ENCODE measurements at regions not wholly inside any gene's neighbourhood (a gene's known extent, or its start where the extent isn't known, plus 50 kb on each side); places are given as distances from the start of the nearest gene placed in this dataset.

GRCh38 chr3:124092811-124093210 lies 100.9 kb upstream of the ROPN1 start:
- Histone ChIP-seq H3K4me3 (ENCODE audit: low read length) (no peak overlapping the region), H3K36me3 (ENCODE audit: insufficient read depth, low read length) (no peaks in the 10 kb centered on the region), H3K9ac (ENCODE audit: low read depth, low read length) (no peak overlapping the region), H3K9me3 (ENCODE audit: insufficient read depth, low read depth, low read length) (no peaks in the 10 kb centered on the region), H3K27me3 (ENCODE audit: insufficient read depth, low read length) (no peaks in the 10 kb centered on the region), H3K27ac (ENCODE audit: low read depth, low read length) (no peak overlapping the region), H3K4me1 (ENCODE audit: insufficient read depth, low read length) (0 out of 2 replicates have a peak, but pooled peaks cover 4% of the 10 kb centered on the region)
- 85% methylated on average over 7 of the region's 8 CpGs for WGBS

GRCh38 chr3:124094496-124094895 lies 102.6 kb upstream of the ROPN1 start:
- no peaks in the 10 kb centered on the region for H3K27me3 ChIP-seq (ENCODE audit: insufficient read depth, low read length)
- H3K4me1 ChIP-seq (ENCODE audit: insufficient read depth, low read length) = 0 out of 2 replicates have a peak, but pooled peaks cover 4% of the 10 kb centered on the region
- no peak overlapping the region for H3K4me3 ChIP-seq (ENCODE audit: low read length)
- H3K9ac ChIP-seq (ENCODE audit: low read depth, low read length) = no peak overlapping the region
- WGBS = 93% methylated on average over 20 of the region's 20 CpGs
- no peak overlapping the region for H3K27ac ChIP-seq (ENCODE audit: low read depth, low read length)
- H3K9me3 ChIP-seq (ENCODE audit: insufficient read depth, low read depth, low read length) = no peaks in the 10 kb centered on the region
- H3K36me3 ChIP-seq (ENCODE audit: insufficient read depth, low read length) = no peaks in the 10 kb centered on the region

GRCh38 chr3:124097362-124098131 lies 105.6 kb upstream of the ROPN1 start:
- H3K27me3 ChIP-seq (ENCODE audit: insufficient read depth, low read length) = no peaks in the 10 kb centered on the region
- H3K4me1 ChIP-seq (ENCODE audit: insufficient read depth, low read length) = 0 out of 2 replicates have a peak, but pooled peaks cover 4% of the 10 kb centered on the region
- H3K27ac ChIP-seq (ENCODE audit: low read depth, low read length) = no peak overlapping the region
- H3K36me3 ChIP-seq (ENCODE audit: insufficient read depth, low read length) = no peaks in the 10 kb centered on the region
- H3K4me3 ChIP-seq (ENCODE audit: low read length) = no peak overlapping the region
- no peaks in the 10 kb centered on the region for H3K9me3 ChIP-seq (ENCODE audit: insufficient read depth, low read depth, low read length)
- WGBS = 84% methylated on average over 4 of the region's 5 CpGs
- H3K9ac ChIP-seq (ENCODE audit: low read depth, low read length) = no peak overlapping the region

DNA sequence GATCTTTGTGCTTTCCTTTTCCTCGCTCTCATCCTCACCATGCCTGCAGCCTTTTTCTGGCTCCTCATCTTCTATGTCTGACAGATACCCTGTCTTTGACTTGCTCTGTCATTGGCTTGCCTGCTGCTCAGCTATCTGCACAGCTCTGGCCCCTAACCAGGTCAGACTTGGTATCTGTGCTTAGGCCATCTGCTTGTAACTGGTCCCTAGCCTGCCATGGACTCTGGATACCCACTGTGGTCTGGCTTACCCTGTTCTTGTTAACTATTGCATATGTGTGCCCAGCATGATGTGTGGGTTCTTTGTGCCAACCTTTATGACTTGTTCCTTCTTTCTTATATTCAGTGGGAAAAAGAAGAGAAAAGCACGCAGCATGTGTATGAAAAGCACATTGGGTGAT lies 109.7 kb upstream of the ROPN1 start:
- H3K9ac ChIP-seq (ENCODE audit: low read depth, low read length) = no peak overlapping the region
- no peaks in the 10 kb centered on the region for H3K36me3 ChIP-seq (ENCODE audit: insufficient read depth, low read length)
- no peak overlapping the region for H3K4me3 ChIP-seq (ENCODE audit: low read length)
- no peaks in the 10 kb centered on the region for H3K4me1 ChIP-seq (ENCODE audit: insufficient read depth, low read length)
- WGBS = 97% methylated on average over 2 of the region's 2 CpGs
- no peaks in the 10 kb centered on the region for H3K9me3 ChIP-seq (ENCODE audit: insufficient read depth, low read depth, low read length)
- no peaks in the 10 kb centered on the region for H3K27me3 ChIP-seq (ENCODE audit: insufficient read depth, low read length)
- no peak overlapping the region for H3K27ac ChIP-seq (ENCODE audit: low read depth, low read length)

DNA sequence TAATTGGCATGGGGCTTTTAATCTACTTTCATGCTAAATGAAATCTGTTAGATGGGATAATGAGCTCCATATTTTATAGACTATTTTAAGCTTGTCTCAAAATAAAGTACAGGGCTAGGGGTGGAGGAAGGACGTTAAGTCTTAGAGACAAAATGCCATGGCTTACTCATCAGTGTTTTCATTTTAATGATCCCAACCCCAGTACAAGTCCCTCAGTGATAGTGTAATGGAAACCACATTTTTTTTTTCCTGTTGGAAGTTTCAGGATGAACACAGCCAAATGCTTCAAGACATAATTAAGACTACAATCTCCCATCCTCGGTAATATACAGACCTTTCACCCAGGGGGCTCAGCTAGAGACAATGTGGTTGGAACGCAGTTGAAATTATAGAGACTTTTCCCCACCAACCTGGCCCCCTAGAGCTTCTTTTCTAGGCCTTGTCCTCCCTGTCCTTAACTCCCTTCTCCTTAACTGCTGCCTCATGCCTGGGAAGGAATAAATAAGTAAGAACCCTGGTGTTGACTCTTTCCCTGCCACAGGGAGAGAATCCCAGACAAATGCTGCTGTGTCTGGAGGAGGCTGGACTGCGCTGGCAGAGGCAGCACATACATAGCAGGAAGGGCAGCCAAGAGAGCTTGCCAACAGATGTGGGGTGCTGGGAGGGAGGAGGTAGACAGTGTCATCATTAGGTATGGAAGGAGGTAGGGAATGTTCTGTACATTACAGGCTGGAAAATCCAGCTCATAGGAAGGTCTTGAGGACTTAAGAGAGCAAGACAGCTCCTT lies 115.4 kb upstream of the ROPN1 start:
- no peaks in the 10 kb centered on the region for H3K9me3 ChIP-seq (ENCODE audit: insufficient read depth, low read depth, low read length)
- no peaks in the 10 kb centered on the region for H3K27me3 ChIP-seq (ENCODE audit: insufficient read depth, low read length)
- no peak overlapping the region for H3K27ac ChIP-seq (ENCODE audit: low read depth, low read length)
- H3K36me3 ChIP-seq (ENCODE audit: insufficient read depth, low read length) = no peaks in the 10 kb centered on the region
- no peak overlapping the region for H3K9ac ChIP-seq (ENCODE audit: low read depth, low read length)
- no peak overlapping the region for H3K4me3 ChIP-seq (ENCODE audit: low read length)
- WGBS = 96% methylated on average over 3 of the region's 4 CpGs
- no peaks in the 10 kb centered on the region for H3K4me1 ChIP-seq (ENCODE audit: insufficient read depth, low read length)

DNA sequence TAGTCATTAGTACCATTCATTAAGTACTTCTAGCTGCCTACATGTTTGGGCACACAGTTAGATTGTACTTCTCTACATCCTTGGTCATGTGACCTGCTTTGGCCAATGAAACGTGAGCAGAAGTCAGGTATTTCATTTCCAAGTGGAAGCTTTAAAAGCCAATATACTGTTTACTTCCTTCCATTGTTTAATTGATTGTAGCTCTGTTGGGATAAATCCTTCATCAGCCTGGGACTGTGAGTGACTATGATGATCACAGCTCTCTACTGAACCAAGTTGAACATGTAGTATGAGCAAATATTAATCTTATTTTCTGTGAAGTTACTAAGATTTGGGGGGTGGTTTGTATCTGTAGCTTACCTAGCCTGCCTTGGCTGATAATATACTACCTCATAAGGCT lies 116.5 kb upstream of the ROPN1 start:
- Histone ChIP-seq H3K9ac (ENCODE audit: low read depth, low read length) (no peak overlapping the region), H3K4me3 (ENCODE audit: low read length) (no peak overlapping the region), H3K27me3 (ENCODE audit: insufficient read depth, low read length) (no peaks in the 10 kb centered on the region), H3K9me3 (ENCODE audit: insufficient read depth, low read depth, low read length) (no peaks in the 10 kb centered on the region), H3K36me3 (ENCODE audit: insufficient read depth, low read length) (no peaks in the 10 kb centered on the region), H3K4me1 (ENCODE audit: insufficient read depth, low read length) (no peaks in the 10 kb centered on the region), H3K27ac (ENCODE audit: low read depth, low read length) (no peak overlapping the region)
- 100% methylated on average over 1 of the region's 1 CpG for WGBS

DNA sequence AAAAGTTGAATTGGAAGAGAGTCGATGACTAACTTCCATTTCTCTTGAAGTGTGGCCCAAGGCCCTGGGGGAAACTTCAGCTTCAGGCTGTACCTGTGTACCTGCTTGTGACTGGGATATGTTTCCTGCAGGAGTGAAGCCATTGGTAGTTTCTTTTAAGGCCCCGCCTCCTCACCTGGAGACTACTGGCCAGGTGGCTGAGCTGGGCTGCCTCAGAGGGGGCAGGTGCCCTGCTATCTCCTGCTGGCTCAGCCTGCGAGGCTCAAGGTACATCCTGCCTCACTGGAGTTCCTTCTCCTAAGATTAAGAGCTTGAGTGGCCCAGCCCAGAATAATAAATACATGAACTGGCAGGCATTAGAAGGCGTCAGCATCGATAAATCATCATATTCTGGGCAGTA lies 121.6 kb upstream of the ROPN1 start:
- WGBS = 93% methylated on average over 5 of the region's 5 CpGs
- no peaks in the 10 kb centered on the region for H3K9me3 ChIP-seq (ENCODE audit: insufficient read depth, low read depth, low read length)
- no peak overlapping the region for H3K4me3 ChIP-seq (ENCODE audit: low read length)
- H3K27me3 ChIP-seq (ENCODE audit: insufficient read depth, low read length) = no peaks in the 10 kb centered on the region
- no peaks in the 10 kb centered on the region for H3K4me1 ChIP-seq (ENCODE audit: insufficient read depth, low read length)
- H3K36me3 ChIP-seq (ENCODE audit: insufficient read depth, low read length) = no peaks in the 10 kb centered on the region
- H3K27ac ChIP-seq (ENCODE audit: low read depth, low read length) = no peak overlapping the region
- H3K9ac ChIP-seq (ENCODE audit: low read depth, low read length) = no peak overlapping the region

DNA sequence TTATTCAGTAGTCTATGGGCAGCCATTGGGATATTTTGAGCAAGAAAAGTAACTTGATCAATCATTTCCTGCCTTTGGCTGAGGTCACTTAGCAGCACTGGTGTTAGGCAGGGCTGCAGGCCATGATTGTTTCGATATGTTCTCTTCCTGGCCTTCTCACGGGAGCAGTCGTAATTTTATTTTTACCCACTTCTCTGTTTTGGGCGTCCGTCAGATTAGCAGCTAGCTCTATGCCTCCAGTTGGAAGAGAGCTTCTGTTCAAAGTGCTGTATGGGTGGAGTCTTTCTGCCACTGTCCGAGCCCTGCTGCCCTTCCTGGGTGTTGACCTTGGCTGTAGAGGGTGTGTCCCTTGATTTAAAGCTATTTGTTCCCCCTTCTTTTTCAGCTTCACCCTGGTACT lies 123.4 kb upstream of the ROPN1 start:
- no peaks in the 10 kb centered on the region for H3K36me3 ChIP-seq (ENCODE audit: insufficient read depth, low read length)
- WGBS = 92% methylated on average over 6 of the region's 6 CpGs
- H3K4me1 ChIP-seq (ENCODE audit: insufficient read depth, low read length) = no peaks in the 10 kb centered on the region
- H3K9me3 ChIP-seq (ENCODE audit: insufficient read depth, low read depth, low read length) = no peaks in the 10 kb centered on the region
- no peak overlapping the region for H3K27ac ChIP-seq (ENCODE audit: low read depth, low read length)
- H3K27me3 ChIP-seq (ENCODE audit: insufficient read depth, low read length) = no peaks in the 10 kb centered on the region
- no peak overlapping the region for H3K9ac ChIP-seq (ENCODE audit: low read depth, low read length)
- no peak overlapping the region for H3K4me3 ChIP-seq (ENCODE audit: low read length)

DNA sequence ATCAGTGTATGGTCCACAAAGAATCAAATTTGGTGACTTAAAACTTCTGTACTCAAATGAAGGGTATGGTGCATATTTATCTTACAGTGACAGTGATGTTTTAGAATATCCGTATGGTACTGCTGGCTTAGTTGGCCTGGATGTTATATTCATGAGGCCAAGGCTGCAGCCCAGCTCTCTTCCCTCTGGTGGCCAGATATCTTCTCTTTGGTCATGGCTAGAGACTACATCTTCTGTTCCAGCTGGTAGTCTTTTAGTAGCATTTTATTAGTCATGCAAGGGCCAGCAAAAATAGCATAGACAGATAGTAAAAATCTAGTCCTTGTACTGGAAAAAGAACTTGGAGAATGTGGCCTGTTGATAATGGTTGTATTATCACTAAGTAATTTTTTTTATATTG lies 124.0 kb upstream of the ROPN1 start:
- Histone ChIP-seq H3K9me3 (ENCODE audit: insufficient read depth, low read depth, low read length) (no peaks in the 10 kb centered on the region), H3K27ac (ENCODE audit: low read depth, low read length) (no peak overlapping the region), H3K4me3 (ENCODE audit: low read length) (no peak overlapping the region), H3K36me3 (ENCODE audit: insufficient read depth, low read length) (no peaks in the 10 kb centered on the region), H3K4me1 (ENCODE audit: insufficient read depth, low read length) (no peaks in the 10 kb centered on the region), H3K27me3 (ENCODE audit: insufficient read depth, low read length) (no peaks in the 10 kb centered on the region), H3K9ac (ENCODE audit: low read depth, low read length) (no peak overlapping the region)
- WGBS = 98% methylated on average over 1 of the region's 1 CpG

GRCh38 chr3:124116906-124117305 lies 125.0 kb upstream of the ROPN1 start:
- Histone ChIP-seq H3K4me1 (ENCODE audit: insufficient read depth, low read length) (no peaks in the 10 kb centered on the region), H3K4me3 (ENCODE audit: low read length) (no peak overlapping the region), H3K27ac (ENCODE audit: low read depth, low read length) (no peak overlapping the region), H3K9me3 (ENCODE audit: insufficient read depth, low read depth, low read length) (no peaks in the 10 kb centered on the region), H3K9ac (ENCODE audit: low read depth, low read length) (no peak overlapping the region), H3K27me3 (ENCODE audit: insufficient read depth, low read length) (no peaks in the 10 kb centered on the region), H3K36me3 (ENCODE audit: insufficient read depth, low read length) (no peaks in the 10 kb centered on the region)

GRCh38 chr3:124117486-124117885 lies 125.6 kb upstream of the ROPN1 start:
- Histone ChIP-seq H3K27me3 (ENCODE audit: insufficient read depth, low read length) (no peaks in the 10 kb centered on the region), H3K36me3 (ENCODE audit: insufficient read depth, low read length) (no peaks in the 10 kb centered on the region), H3K9me3 (ENCODE audit: insufficient read depth, low read depth, low read length) (no peaks in the 10 kb centered on the region), H3K4me3 (ENCODE audit: low read length) (no peak overlapping the region), H3K27ac (ENCODE audit: low read depth, low read length) (no peak overlapping the region), H3K9ac (ENCODE audit: low read depth, low read length) (no peak overlapping the region), H3K4me1 (ENCODE audit: insufficient read depth, low read length) (no peaks in the 10 kb centered on the region)
- 92% methylated on average over 3 of the region's 3 CpGs for WGBS
